ENCODE measurements at regions not wholly inside any gene's neighbourhood (a gene's known extent, or its start where the extent isn't known, plus 50 kb on each side); places are given as distances from the start of the nearest gene placed in this dataset.

DNA sequence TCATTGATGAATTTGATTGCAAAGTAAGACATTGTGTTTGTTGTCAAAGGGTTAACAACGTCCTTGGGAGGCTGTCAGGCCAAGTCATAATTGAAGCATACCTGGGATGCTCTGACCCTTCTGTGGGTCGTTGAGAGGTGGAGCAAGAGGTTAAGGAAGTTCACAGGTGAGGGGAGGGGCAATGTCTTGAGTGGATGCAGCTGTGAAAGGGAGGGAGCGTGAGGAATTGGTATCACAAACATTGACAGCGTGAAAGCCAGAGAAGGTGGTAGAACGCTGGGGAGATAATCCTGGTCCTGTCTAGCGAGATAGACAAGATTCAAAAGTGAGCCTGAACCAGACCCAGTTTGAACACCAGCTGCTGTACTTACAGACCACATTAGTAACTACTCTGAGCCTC is 79.4 kb downstream of the HES1 start:
- H3K36me3 Mint-ChIP-seq (ENCODE audit: low read depth) = no peaks in the 10 kb centered on the region
- H3K27ac Mint-ChIP-seq = no peak overlapping the region
- no peak overlapping the region for H3K4me3 Mint-ChIP-seq
- POLR2A ChIA-PET = no interaction called here
- TF ChIP-seq, protein P1, sequence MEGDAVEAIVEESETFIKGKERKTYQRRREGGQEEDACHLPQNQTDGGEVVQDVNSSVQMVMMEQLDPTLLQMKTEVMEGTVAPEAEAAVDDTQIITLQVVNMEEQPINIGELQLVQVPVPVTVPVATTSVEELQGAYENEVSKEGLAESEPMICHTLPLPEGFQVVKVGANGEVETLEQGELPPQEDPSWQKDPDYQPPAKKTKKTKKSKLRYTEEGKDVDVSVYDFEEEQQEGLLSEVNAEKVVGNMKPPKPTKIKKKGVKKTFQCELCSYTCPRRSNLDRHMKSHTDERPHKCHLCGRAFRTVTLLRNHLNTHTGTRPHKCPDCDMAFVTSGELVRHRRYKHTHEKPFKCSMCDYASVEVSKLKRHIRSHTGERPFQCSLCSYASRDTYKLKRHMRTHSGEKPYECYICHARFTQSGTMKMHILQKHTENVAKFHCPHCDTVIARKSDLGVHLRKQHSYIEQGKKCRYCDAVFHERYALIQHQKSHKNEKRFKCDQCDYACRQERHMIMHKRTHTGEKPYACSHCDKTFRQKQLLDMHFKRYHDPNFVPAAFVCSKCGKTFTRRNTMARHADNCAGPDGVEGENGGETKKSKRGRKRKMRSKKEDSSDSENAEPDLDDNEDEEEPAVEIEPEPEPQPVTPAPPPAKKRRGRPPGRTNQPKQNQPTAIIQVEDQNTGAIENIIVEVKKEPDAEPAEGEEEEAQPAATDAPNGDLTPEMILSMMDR (IDR thresholded peaks at IDR 0.05) = no peak
- no peaks in the 10 kb centered on the region for H3K9me3 Mint-ChIP-seq
- ATAC-seq = no peak
- intact Hi-C loops (cut with micrococcal nuclease) = no loop called here
- no peaks in the 10 kb centered on the region for H3K4me1 Mint-ChIP-seq (ENCODE audit: low read depth)
- CTCF ChIA-PET = interaction anchor here (1.1 kb wide), 1 partner anchor 100 kb away, joined by 5 read pairs; no protein-coding TSS in a partner anchor
- H3K27me3 Mint-ChIP-seq = peaks cover 2% of the 10 kb centered on the region
- no peak for DNase-seq

DNA sequence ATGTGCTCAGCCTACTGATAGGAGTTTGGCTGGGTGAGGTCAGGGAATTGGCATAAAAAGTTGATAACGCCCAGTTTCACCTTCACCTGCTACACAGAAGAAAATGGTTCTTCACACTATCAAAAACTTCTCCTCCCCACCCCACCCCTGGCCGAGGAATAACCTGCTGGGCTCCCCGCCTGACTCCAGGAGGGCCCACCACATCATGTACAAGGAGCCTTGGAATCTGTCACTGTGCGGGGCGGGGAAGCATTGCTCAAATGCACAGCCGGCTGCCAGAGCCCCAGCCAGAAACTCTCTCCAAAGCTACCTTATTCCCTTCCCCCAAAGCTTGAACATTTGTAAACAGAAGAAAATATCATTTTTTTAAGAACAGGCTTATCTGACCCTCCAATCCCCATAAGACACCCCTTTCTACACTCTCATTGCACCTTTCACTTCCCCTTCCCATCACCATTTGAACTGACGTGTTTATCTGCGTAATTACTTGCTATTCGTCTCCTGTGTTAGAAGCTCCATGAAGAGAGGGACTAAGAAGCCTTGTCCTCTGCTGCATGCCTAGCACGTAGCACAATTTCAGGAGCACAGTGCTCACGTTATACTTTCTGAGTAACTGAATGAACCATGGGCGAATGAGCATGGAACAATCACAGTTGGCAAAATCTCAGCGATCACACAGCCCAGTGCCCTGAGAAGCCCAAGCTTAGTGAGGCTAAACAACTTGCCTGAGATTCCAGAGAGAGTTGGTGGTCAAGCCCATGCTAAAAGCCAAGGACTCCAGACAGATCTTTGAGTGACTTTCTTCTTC is 82.9 kb downstream of the HES1 start:
- Mint-ChIP-seq H3K36me3 (ENCODE audit: low read depth) (no peaks in the 10 kb centered on the region), H3K4me3 (no peak overlapping the region), H3K4me1 (ENCODE audit: low read depth) (no peaks in the 10 kb centered on the region), H3K27ac (no peak overlapping the region), H3K27me3 (peaks cover 5% of the 10 kb centered on the region), H3K9me3 (no peaks in the 10 kb centered on the region)
- TF ChIP-seq, protein P1 (IDR thresholded peaks at IDR 0.05) = no peak
- DNase-seq (no peak), ATAC-seq (no peak)
- CTCF ChIA-PET = no interaction called here
- POLR2A ChIA-PET = no interaction called here
- intact Hi-C loops (cut with micrococcal nuclease) = no loop called here

- H3K36me3 Mint-ChIP-seq (ENCODE audit: low read depth) = no peaks in the 10 kb centered on the region
- H3K27me3 Mint-ChIP-seq = peaks cover 12% of the 10 kb centered on the region
- intact Hi-C loops (cut with micrococcal nuclease) = no loop called here
- POLR2A ChIA-PET = no interaction called here
- no peak overlapping the region for H3K27ac Mint-ChIP-seq
- no peak for DNase-seq
- ATAC-seq = no peak
- TF ChIP-seq, protein P1 (IDR thresholded peaks at IDR 0.05) = no peak
- no peaks in the 10 kb centered on the region for H3K9me3 Mint-ChIP-seq
- H3K4me1 Mint-ChIP-seq (ENCODE audit: low read depth) = peaks cover 7% of the 10 kb centered on the region
- CTCF ChIA-PET = no interaction called here
- H3K4me3 Mint-ChIP-seq = no peak overlapping the region
These were observed 84.0 kb downstream of the HES1 start for GRCh38 chr3:194219826-194220410.

DNA sequence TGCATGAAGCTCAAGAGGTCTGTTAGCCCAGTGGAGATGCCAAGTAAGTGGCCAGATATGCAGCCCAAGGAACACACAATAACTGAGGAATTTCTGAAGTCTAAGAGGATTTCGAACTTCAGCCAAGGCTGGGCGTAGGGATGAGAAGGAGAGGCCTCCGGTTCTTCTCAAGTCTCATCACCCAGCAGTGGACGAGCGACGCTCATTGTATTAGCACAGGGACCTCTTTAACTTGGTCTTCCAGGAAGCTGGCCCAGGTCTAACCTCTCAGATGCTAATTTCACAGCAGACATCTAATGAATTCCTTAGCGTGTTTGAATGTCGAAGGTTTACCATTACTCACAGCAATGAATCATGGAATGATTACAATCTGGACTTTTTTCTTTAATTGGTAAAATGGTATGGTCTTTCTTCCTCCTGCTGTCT is 85.0 kb downstream of the HES1 start:
- Mint-ChIP-seq H3K9me3 (no peaks in the 10 kb centered on the region), H3K27me3 (peaks cover 21% of the 10 kb centered on the region), H3K4me1 (ENCODE audit: low read depth) (peaks cover 7% of the 10 kb centered on the region), H3K36me3 (ENCODE audit: low read depth) (no peaks in the 10 kb centered on the region), H3K4me3 (no peak overlapping the region), H3K27ac (no peak overlapping the region)
- DNase-seq (no peak), ATAC-seq (no peak)
- intact Hi-C loops (cut with micrococcal nuclease) = no loop called here
- ChIA-PET POLR2A (no interaction called here), CTCF (no interaction called here)
- TF ChIP-seq, protein P1 (IDR thresholded peaks at IDR 0.05) = no peak

GRCh38 chr3:194221336-194221735 is 85.4 kb downstream of the HES1 start:
- Mint-ChIP-seq H3K27me3 (peaks cover 25% of the 10 kb centered on the region), H3K36me3 (ENCODE audit: low read depth) (no peaks in the 10 kb centered on the region), H3K27ac (no peak overlapping the region), H3K4me1 (ENCODE audit: low read depth) (peaks cover 7% of the 10 kb centered on the region), H3K4me3 (no peak overlapping the region), H3K9me3 (no peaks in the 10 kb centered on the region)
- POLR2A ChIA-PET = no interaction called here
- CTCF ChIA-PET = interaction anchor here (0.9 kb wide), 1 partner anchor 95 kb away, joined by 4 read pairs; no protein-coding TSS in a partner anchor
- intact Hi-C loops (cut with micrococcal nuclease) = no loop called here
- TF ChIP-seq, protein P1 (IDR thresholded peaks at IDR 0.05) = no peak
- ATAC-seq (no peak), DNase-seq (no peak)
